Lower lobe of right lung (tissue), 2 donors: ENCODE measurements at regions not wholly inside any gene's neighbourhood (a gene's known extent, or its start where the extent isn't known, plus 50 kb on each side); places are given as distances from the start of the nearest gene placed in this dataset.

Source experiments
- ATAC-seq, 2 donors: fragments of 200-7000 bp; cut with Tn5 transposase; one replicate each; pipeline ENCODE4 v1.9.1; 2020 to 2022; ENCODE audit warnings: mild to moderate bottlenecking in 2 of 2, moderate library complexity in 2 of 2
- DNase-seq: peaks from one replicate; pipeline ENCODE4 v3.0.0-alpha.2; 2020
- H3K27ac ChIP-seq: fragments of 200-600 bp; one replicate; pipeline ENCODE4 v1.8.0; 2022
- H3K27me3 ChIP-seq: fragments of 200-600 bp; one replicate; pipeline ENCODE4 v1.8.0; 2022; ENCODE audit warnings: low read depth
- H3K36me3 ChIP-seq: fragments of 200-600 bp; one replicate; pipeline ENCODE4 v1.8.0; 2022; ENCODE audit warnings: mild to moderate bottlenecking
- H3K4me1 ChIP-seq: fragments of 200-600 bp; one replicate; pipeline ENCODE4 v1.8.0; 2022
- H3K4me3 ChIP-seq: fragments of 200-600 bp; one replicate; pipeline ENCODE4 v1.8.0; 2022; ENCODE audit warnings: mild to moderate bottlenecking
- H3K9me3 ChIP-seq: fragments of 200-600 bp; one replicate; pipeline ENCODE4 v1.8.0; 2022
- intact Hi-C: fragments of 100-400 bp; cut with DNase I; formaldehyde crosslinking; loops from one replicate; pipeline ENCODE4 v1.11.0; 2022
- TF ChIP-seq, protein P1 (sequence below): fragments of 200-600 bp; IDR thresholded peaks from one replicate; pipeline ENCODE4 v1.8.0; 2022; ENCODE audit warnings: antibody characterized with exemption, mild to moderate bottlenecking
- donor health status: DM: no; HTN: yes; CAD: no; lungs with severe emphysema.

- Histone ChIP-seq H3K4me1 (no peaks in the 10 kb centered on the region), H3K36me3 (no peaks in the 10 kb centered on the region), H3K27me3 (no peaks in the 10 kb centered on the region), H3K9me3 (no peaks in the 10 kb centered on the region), H3K27ac (no peak overlapping the region), H3K4me3 (no peak overlapping the region)
- ATAC-seq, result no peak
- TF ChIP-seq, protein P1, sequence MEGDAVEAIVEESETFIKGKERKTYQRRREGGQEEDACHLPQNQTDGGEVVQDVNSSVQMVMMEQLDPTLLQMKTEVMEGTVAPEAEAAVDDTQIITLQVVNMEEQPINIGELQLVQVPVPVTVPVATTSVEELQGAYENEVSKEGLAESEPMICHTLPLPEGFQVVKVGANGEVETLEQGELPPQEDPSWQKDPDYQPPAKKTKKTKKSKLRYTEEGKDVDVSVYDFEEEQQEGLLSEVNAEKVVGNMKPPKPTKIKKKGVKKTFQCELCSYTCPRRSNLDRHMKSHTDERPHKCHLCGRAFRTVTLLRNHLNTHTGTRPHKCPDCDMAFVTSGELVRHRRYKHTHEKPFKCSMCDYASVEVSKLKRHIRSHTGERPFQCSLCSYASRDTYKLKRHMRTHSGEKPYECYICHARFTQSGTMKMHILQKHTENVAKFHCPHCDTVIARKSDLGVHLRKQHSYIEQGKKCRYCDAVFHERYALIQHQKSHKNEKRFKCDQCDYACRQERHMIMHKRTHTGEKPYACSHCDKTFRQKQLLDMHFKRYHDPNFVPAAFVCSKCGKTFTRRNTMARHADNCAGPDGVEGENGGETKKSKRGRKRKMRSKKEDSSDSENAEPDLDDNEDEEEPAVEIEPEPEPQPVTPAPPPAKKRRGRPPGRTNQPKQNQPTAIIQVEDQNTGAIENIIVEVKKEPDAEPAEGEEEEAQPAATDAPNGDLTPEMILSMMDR, result no peak
- no peak for DNase-seq
- intact Hi-C loops, result no loop called here
These were observed 283.9 kb upstream of the TNC start for GRCh38 chr9:115401756-115402327.

DNA sequence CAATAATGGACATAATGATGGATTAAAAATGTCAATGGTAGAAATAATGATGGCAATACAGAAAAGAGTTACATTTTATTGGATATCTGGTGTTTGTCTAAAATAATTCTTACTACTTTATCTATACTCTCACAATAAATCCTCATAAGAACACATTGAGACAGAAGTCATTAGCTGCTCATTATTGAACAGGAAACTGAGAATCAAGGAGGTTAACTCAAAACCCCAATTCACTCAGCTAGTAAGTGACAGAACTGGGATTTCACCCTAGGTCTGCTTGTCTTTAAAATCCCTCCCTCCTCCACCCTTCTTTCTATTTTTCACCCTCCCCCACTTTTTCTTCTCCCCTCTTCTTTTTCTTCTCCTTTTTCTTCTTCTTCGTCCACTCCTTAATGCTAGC lies 285.8 kb upstream of the TNC start:
- H3K27me3 ChIP-seq, result no peaks in the 10 kb centered on the region
- TF ChIP-seq, protein P1, result no peak
- H3K4me1 ChIP-seq, result no peaks in the 10 kb centered on the region
- no peaks in the 10 kb centered on the region for H3K9me3 ChIP-seq
- intact Hi-C loops, result no loop called here
- no peak overlapping the region for H3K4me3 ChIP-seq
- no peaks in the 10 kb centered on the region for H3K36me3 ChIP-seq
- DNase-seq (no peak), ATAC-seq (no peak)
- H3K27ac ChIP-seq, result no peak overlapping the region

DNA sequence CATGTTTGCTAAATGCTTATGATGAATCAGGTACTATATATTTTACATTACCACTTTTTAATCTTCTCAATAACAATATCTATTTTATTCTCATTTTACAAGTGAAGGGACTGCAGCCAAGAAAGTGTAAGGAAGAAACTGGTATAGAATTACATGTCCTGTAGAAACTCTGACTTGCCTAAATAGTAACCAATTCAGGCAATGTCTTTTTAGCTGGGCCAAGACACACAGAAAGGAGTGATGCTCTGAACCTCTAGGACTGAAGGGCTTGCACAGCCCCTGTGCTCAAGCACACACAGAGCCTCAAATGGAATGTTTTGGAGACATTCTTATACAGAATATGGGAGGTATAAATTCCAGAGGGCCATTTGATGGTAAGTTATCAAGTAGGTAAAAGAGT lies 286.4 kb upstream of the TNC start:
- ATAC-seq (no peak), DNase-seq (no peak)
- H3K4me1 ChIP-seq, result no peaks in the 10 kb centered on the region
- H3K4me3 ChIP-seq, result no peak overlapping the region
- H3K36me3 ChIP-seq, result no peaks in the 10 kb centered on the region
- TF ChIP-seq, protein P1, result no peak
- no peaks in the 10 kb centered on the region for H3K9me3 ChIP-seq
- no peaks in the 10 kb centered on the region for H3K27me3 ChIP-seq
- intact Hi-C loops, result no loop called here
- no peak overlapping the region for H3K27ac ChIP-seq

GRCh38 chr9:115411516-115411915 lies 293.6 kb upstream of the TNC start:
- intact Hi-C loops, result no loop called here
- no peaks in the 10 kb centered on the region for H3K9me3 ChIP-seq
- ATAC-seq, result no peak

DNA sequence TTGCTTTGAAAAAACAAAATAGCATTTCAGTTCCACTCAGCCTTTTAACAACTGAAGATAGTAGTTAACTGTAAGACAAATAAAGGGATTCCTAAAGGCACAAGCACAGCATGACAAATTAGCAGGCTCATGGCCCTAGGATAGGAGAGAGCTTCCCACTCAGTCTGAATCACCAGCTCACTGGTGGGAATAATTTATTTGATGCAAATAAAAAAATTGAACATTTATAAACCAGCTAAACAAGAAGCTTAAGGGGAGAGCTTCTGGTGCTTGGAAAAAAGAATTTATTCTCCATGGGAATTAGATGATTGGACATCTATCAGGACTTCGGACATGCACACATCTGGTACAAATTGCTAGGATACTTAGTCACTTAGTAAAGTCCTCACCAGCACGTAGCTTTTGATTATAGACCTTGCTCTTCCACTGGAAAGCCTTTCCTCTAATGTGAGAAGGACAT lies 294.1 kb upstream of the TNC start:
- no peak for ATAC-seq
- no peak overlapping the region for H3K27ac ChIP-seq

More at GRCh38 chr9:115411516-115411915, 293.6 kb upstream of the TNC start:
- Histone ChIP-seq H3K27me3 (no peaks in the 10 kb centered on the region), H3K36me3 (no peaks in the 10 kb centered on the region), H3K4me3 (no peak overlapping the region), H3K4me1 (no peaks in the 10 kb centered on the region), H3K27ac (no peak overlapping the region)
- no peak for DNase-seq
- TF ChIP-seq, protein P1, result no peak

More for the DNA sequence above, 294.1 kb upstream of the TNC start:
- no peak for DNase-seq
- no peaks in the 10 kb centered on the region for H3K9me3 ChIP-seq
- TF ChIP-seq, protein P1, result no peak
- H3K4me3 ChIP-seq, result no peak overlapping the region
- intact Hi-C loops, result no loop called here
- no peaks in the 10 kb centered on the region for H3K27me3 ChIP-seq
- H3K36me3 ChIP-seq, result no peaks in the 10 kb centered on the region
- no peaks in the 10 kb centered on the region for H3K4me1 ChIP-seq
